ENCODE measurements at regions not wholly inside any gene's neighbourhood (a gene's known extent, or its start where the extent isn't known, plus 50 kb on each side); places are given as distances from the start of the nearest gene placed in this dataset.
A peak's percentile ranks its signal among the peaks of the same experiment; 100 is the strongest.

DNA sequence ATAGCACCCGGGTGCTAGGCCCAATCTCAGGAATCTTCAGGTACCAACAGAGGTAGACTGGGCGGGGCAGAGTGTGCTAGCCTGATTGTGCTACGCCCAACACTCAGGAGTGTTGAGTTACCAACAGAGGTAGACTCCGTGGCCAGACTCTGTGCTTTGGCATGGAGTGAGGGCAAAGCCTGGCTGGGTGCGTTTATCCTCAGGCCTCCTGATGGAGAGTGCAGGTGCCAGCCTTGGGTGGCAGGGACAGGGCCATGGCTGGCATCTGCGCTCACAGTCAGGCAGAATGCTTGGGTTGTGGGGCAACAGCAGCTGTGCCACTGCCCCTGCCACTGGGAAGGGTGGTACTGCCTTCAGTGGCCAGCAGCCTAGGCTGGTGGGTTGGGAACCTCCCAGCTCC is 111.6 kb downstream of the NEUROD6 start:
- DNase-seq (ENCODE audit: low read depth), result no peak
- H3K4me3 ChIP-seq (ENCODE audit: low read depth, low read length), result no peak overlapping the region
- TF ChIP-seq CTCF (IDR thresholded peaks at IDR 0.05; ENCODE audit: insufficient read depth, low read depth, low read length, missing control alignments), result no peak

- no peak for DNase-seq (ENCODE audit: low read depth)
- TF ChIP-seq CTCF (IDR thresholded peaks at IDR 0.05; ENCODE audit: insufficient read depth, low read depth, low read length, missing control alignments), result no peak
- no peak overlapping the region for H3K4me3 ChIP-seq (ENCODE audit: low read depth, low read length)
Measured at GRCh38 chr7:31214751-31215150, 125.8 kb downstream of the NEUROD6 start.

DNA sequence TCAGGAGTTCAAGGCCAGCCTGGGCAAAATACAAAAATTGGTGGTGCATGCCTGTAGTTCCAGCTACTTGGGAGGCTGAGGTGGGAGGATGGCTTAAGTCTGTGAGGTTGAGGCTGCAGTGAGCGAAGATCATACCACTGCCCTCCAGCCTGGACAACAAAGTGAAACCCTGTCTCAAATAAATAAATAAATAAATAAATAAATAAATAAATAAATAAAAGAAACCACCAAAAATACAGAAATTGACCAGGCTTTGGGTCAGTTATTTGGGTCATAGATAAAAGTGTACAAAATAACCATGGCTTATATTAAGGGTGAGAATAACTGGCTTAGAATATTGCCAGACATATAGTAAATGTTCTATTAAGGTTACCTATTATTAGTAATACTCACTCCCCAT is 129.2 kb downstream of the NEUROD6 start:
- no peak for TF ChIP-seq CTCF (IDR thresholded peaks at IDR 0.05; ENCODE audit: insufficient read depth, low read depth, low read length, missing control alignments)
- DNase-seq (ENCODE audit: low read depth), result no peak

DNA sequence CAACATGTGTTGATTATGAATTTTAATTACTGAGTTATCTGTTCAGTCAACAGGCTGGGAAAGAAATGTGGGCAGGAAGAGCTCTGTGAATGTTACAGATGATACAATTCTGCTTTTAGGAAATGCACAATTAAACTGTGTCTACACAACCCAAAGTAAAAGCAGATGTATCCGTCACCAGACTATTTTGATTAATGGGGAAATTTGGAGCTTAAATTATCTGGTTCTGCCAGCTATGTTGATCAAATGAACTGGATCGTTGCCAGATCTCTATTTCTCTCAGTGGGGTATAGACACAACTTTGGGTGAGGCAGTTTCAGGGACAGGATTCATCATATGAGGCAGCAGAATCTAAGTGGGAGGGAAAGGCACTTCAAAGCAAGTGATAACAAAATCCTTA is 136.5 kb downstream of the NEUROD6 start:
- no peak for DNase-seq (ENCODE audit: low read depth)
- no peak overlapping the region for H3K4me3 ChIP-seq (ENCODE audit: low read depth, low read length)
- TF ChIP-seq CTCF (IDR thresholded peaks at IDR 0.05; ENCODE audit: insufficient read depth, low read depth, low read length, missing control alignments), result no peak

More for the DNA sequence above, 129.2 kb downstream of the NEUROD6 start:
- H3K4me3 ChIP-seq (ENCODE audit: low read depth, low read length), result no peak overlapping the region

GRCh38 chr7:31203551-31203950 is 137.0 kb downstream of the NEUROD6 start:
- no peak for TF ChIP-seq CTCF (IDR thresholded peaks at IDR 0.05; ENCODE audit: insufficient read depth, low read depth, low read length, missing control alignments)
- H3K4me3 ChIP-seq (ENCODE audit: low read depth, low read length), result no peak overlapping the region
- DNase-seq (ENCODE audit: low read depth), result no peak

- no peak for TF ChIP-seq CTCF (IDR thresholded peaks at IDR 0.05; ENCODE audit: insufficient read depth, low read depth, low read length, missing control alignments)
- DNase-seq (ENCODE audit: low read depth), result no peak
- no peak overlapping the region for H3K4me3 ChIP-seq (ENCODE audit: low read depth, low read length)
Measured at GRCh38 chr7:31202801-31203200, 137.7 kb downstream of the NEUROD6 start.

DNA sequence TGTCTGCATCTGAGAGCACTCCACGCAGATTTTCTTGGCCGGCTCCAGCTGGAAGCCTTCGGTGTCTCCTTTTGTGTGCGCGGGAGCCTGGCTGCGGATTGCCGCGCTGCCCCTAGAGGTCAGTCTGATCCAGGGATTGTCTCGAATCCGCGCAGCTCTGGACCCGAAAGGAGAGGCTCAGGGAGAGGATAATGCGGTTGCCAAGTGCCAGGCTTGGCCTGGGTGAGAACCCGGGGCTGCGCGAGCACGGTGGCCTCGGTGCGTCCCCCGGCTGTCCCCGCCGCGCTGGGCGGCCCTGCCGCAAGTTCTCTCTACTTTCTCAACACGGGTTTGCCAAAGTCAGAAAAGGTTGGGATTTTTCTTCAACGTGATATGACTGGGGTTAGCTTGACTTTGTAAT is 140.9 kb downstream of the ADCYAP1R1 start:
- peak; percentile 20 for DNase-seq (ENCODE audit: low read depth)
- no peak overlapping the region for H3K4me3 ChIP-seq (ENCODE audit: low read depth, low read length)
- peak; percentile 45 for TF ChIP-seq CTCF (IDR thresholded peaks at IDR 0.05; ENCODE audit: insufficient read depth, low read depth, low read length, missing control alignments)
